ENCODE measurements at regions not wholly inside any gene's neighbourhood (a gene's known extent, or its start where the extent isn't known, plus 50 kb on each side); places are given as distances from the start of the nearest gene placed in this dataset.
A peak's percentile ranks its signal among the peaks of the same experiment; 100 is the strongest.

GRCh38 chr14:22311636-22312035, 277.4 kb downstream of the DAD1 start:
- Histone ChIP-seq H3K4me3 (ENCODE audit: low read length) (no peak overlapping the region), H4K20me1 (ENCODE audit: insufficient read depth, low read length) (no peaks in the 10 kb centered on the region), H3K9me3 (ENCODE audit: insufficient read depth, low read length) (no peaks in the 10 kb centered on the region), H2AFZ (ENCODE audit: low read depth, low read length) (no peak overlapping the region), H3K27ac (ENCODE audit: low read length) (no peak overlapping the region), H3K79me2 (ENCODE audit: low read length) (no peaks in the 10 kb centered on the region), H3K36me3 (replicated peaks; ENCODE audit: low read depth, low read length) (no peaks in the 10 kb centered on the region), H3K9ac (ENCODE audit: low read length) (no peak overlapping the region), H3K4me1 (ENCODE audit: low read length) (peaks cover 14% of the 10 kb centered on the region), H3K4me2 (ENCODE audit: low read length) (peak overlapping the region; percentile 9), H3K27me3 (ENCODE audit: low read depth, low read length) (no peaks in the 10 kb centered on the region)
- TF ChIP-seq EZH2phosphoT487 (IDR thresholded peaks at IDR 0.05; ENCODE audit: low read depth) (no peak), CTCF (IDR thresholded peaks at IDR 0.05; ENCODE audit: low read depth, low read length) (no peak)

- H3K27me3 ChIP-seq (ENCODE audit: low read depth, low read length) = peaks cover 15% of the 10 kb centered on the region
- H2AFZ ChIP-seq (ENCODE audit: low read depth, low read length) = peak overlapping the region; percentile 50
- peak overlapping the region; percentile 56 for H3K4me2 ChIP-seq (ENCODE audit: low read length)
- H3K9me3 ChIP-seq (ENCODE audit: insufficient read depth, low read length) = no peaks in the 10 kb centered on the region
- H3K36me3 ChIP-seq (replicated peaks; ENCODE audit: low read depth, low read length) = no peaks in the 10 kb centered on the region
- H4K20me1 ChIP-seq (ENCODE audit: insufficient read depth, low read length) = no peaks in the 10 kb centered on the region
- peak overlapping the region; percentile 11 for H3K9ac ChIP-seq (ENCODE audit: low read length)
- H3K27ac ChIP-seq (ENCODE audit: low read length) = no peak overlapping the region
- peak overlapping the region; percentile 41 for H3K4me3 ChIP-seq (ENCODE audit: low read length)
- no peak for TF ChIP-seq CTCF (IDR thresholded peaks at IDR 0.05; ENCODE audit: low read depth, low read length)
- peaks cover 20% of the 10 kb centered on the region for H3K4me1 ChIP-seq (ENCODE audit: low read length)
- H3K79me2 ChIP-seq (ENCODE audit: low read length) = no peaks in the 10 kb centered on the region
These were observed 283.4 kb downstream of the DAD1 start for GRCh38 chr14:22305607-22306006.

- Histone ChIP-seq H3K4me3 (ENCODE audit: low read length) (no peak overlapping the region), H2AFZ (ENCODE audit: low read depth, low read length) (no peak overlapping the region), H3K79me2 (ENCODE audit: low read length) (no peaks in the 10 kb centered on the region), H3K36me3 (replicated peaks; ENCODE audit: low read depth, low read length) (no peaks in the 10 kb centered on the region), H3K27ac (ENCODE audit: low read length) (no peak overlapping the region), H3K9ac (ENCODE audit: low read length) (no peak overlapping the region), H3K4me2 (ENCODE audit: low read length) (no peak overlapping the region), H3K9me3 (ENCODE audit: insufficient read depth, low read length) (no peaks in the 10 kb centered on the region), H3K27me3 (ENCODE audit: low read depth, low read length) (peaks cover 25% of the 10 kb centered on the region), H4K20me1 (ENCODE audit: insufficient read depth, low read length) (no peaks in the 10 kb centered on the region), H3K4me1 (ENCODE audit: low read length) (peaks cover 20% of the 10 kb centered on the region)
- no peak for TF ChIP-seq CTCF (IDR thresholded peaks at IDR 0.05; ENCODE audit: low read depth, low read length)
- no peak for TF ChIP-seq EZH2phosphoT487 (IDR thresholded peaks at IDR 0.05; ENCODE audit: low read depth)
These were observed 284.7 kb downstream of the DAD1 start for GRCh38 chr14:22304326-22304725.

- Histone ChIP-seq H3K4me3 (ENCODE audit: low read length) (no peak overlapping the region), H3K9me3 (ENCODE audit: insufficient read depth, low read length) (no peaks in the 10 kb centered on the region), H3K27ac (ENCODE audit: low read length) (no peak overlapping the region), H3K27me3 (ENCODE audit: low read depth, low read length) (peaks cover 26% of the 10 kb centered on the region), H3K4me2 (ENCODE audit: low read length) (no peak overlapping the region), H3K36me3 (replicated peaks; ENCODE audit: low read depth, low read length) (no peaks in the 10 kb centered on the region), H2AFZ (ENCODE audit: low read depth, low read length) (no peak overlapping the region), H3K9ac (ENCODE audit: low read length) (no peak overlapping the region), H3K4me1 (ENCODE audit: low read length) (peaks cover 20% of the 10 kb centered on the region), H3K79me2 (ENCODE audit: low read length) (no peaks in the 10 kb centered on the region), H4K20me1 (ENCODE audit: insufficient read depth, low read length) (no peaks in the 10 kb centered on the region)
- TF ChIP-seq CTCF (IDR thresholded peaks at IDR 0.05; ENCODE audit: low read depth, low read length) = peak; percentile 50
- no peak for TF ChIP-seq EZH2phosphoT487 (IDR thresholded peaks at IDR 0.05; ENCODE audit: low read depth)
These were observed 285.3 kb downstream of the DAD1 start for GRCh38 chr14:22303589-22304195.

All from OCI-LY3 (cell line).